Retinal pigment epithelial cell (primary cell): ENCODE measurements at regions not wholly inside any gene's neighbourhood (a gene's known extent, or its start where the extent isn't known, plus 50 kb on each side); places are given as distances from the start of the nearest gene placed in this dataset.

ENCODE experiments used
- DNase-seq: peaks from one replicate; pipeline ENCODE4 v3.0.0-alpha.2; 2010; ENCODE audit warnings: low read depth
- H3K4me3 ChIP-seq: 2 replicates; pipeline ENCODE4 v1.5.1; 2011; ENCODE audit warnings: mild to moderate bottlenecking, low read length, control low read depth, moderate library complexity
- CTCF ChIP-seq: conservative IDR thresholded peaks from 2 replicates; pipeline ENCODE4 v1.5.1; 2011; ENCODE audit warnings: low read depth, low read length, control low read depth, inconsistent platforms

DNA sequence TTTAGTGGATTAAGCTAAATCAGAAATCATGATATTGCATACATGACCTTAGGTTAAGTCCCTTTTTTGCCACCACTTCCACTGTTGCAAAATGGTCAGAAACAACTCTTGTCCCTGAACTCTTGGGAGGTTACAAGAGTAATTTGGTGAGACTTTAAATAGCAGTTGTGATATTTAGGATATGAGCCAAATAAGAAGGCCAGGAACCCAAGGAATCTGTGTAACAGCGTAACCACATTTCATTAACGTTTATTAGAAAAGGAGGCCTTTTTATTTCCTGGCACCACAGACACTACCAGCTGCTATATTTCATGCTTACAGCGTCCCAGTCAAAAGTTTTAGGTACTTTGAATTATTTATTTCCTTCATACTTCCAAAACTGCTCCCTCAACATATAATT is 268.0 kb downstream of the GPD2 start:
- no peak for DNase-seq
- H3K4me3 ChIP-seq: no peak overlapping the region
- TF ChIP-seq CTCF: no peak

DNA sequence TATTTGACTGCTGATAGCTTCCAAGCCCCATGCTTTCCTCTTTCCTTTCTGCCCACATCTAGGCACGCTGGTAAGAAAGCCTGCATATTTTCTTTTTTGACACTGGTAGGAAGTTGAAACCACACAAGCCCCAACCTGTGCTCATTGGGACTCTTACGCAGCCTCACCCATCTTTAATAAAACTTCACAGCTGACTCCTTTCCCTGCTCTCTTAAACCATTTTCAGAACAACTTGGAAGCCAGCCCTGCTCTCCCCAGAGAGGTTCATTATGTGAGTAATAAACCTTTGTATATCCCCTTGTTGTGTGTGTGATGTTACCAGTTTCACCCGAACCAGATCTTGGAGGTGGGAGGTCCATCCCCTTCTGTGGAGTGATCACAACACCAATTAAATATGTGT is 268.4 kb downstream of the GPD2 start:
- no peak for TF ChIP-seq CTCF
- DNase-seq: no peak
- H3K4me3 ChIP-seq: no peak overlapping the region

GRCh38 chr2:156706576-156706975 is 270.4 kb downstream of the GPD2 start:
- no peak overlapping the region for H3K4me3 ChIP-seq
- DNase-seq: no peak
- TF ChIP-seq CTCF: no peak

DNA sequence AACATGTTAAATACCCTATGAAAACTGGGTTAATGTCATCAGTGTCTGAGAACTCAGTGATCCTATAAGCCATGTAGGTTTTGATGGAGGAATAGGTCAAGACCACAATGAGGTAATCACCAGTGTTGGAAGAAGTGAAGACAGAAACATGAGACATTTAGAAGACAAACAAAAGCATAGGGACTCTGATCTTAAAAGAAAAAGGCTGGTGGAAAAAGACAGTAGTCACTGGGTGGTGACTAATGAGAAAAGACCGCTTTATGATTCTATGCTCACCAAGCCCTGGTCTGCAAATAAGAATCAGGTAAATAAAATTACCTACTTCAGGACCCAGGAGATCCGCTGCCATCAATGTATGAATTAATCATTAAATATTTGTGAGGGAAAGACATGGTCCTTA is 271.9 kb downstream of the GPD2 start:
- no peak for DNase-seq
- no peak for TF ChIP-seq CTCF
- no peak overlapping the region for H3K4me3 ChIP-seq

DNA sequence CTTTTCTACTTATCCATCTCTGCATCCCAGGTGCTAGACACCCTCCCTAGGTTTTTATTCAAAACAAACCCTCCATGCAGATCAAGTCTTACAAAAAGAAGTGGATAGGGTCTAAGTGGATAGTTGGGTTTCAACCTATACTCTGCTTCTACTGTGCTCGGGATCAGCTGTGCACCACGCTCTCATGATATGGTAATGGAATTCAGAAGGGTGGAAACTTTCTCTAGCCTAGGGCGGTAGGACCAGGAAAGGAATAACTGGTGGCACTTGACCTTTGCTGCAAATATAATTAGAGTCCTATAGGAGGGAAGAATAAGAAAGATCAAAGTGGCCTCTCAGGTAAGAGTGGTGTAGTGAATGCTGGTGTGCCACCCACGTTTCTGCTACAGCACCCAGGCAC is 272.9 kb downstream of the GPD2 start:
- no peak for TF ChIP-seq CTCF
- no peak overlapping the region for H3K4me3 ChIP-seq
- DNase-seq: no peak

- no peak for DNase-seq
- no peak overlapping the region for H3K4me3 ChIP-seq
- no peak for TF ChIP-seq CTCF
Measured at GRCh38 chr2:156719036-156719435, 282.9 kb downstream of the GPD2 start.

- H3K4me3 ChIP-seq: no peak overlapping the region
- TF ChIP-seq CTCF: no peak
- no peak for DNase-seq
Measured at GRCh38 chr2:156727867-156728266, 291.7 kb downstream of the GPD2 start.
